Prostate gland (tissue), 2 donors: ENCODE measurements at regions not wholly inside any gene's neighbourhood (a gene's known extent, or its start where the extent isn't known, plus 50 kb on each side); places are given as distances from the start of the nearest gene placed in this dataset.

Source experiments
- DNase-seq: peaks from one replicate; pipeline ENCODE4 v3.0.0-alpha.2; 2019; ENCODE audit warnings: low spot score
- H3K27ac ChIP-seq, 2 donors: fragments of 200-600 bp; sonication (generic); 2 replicates each; pipeline ENCODE4 v1.5.1; 2017 to 2019
- H3K27me3 ChIP-seq: fragments of 200-600 bp; sonication (generic); replicated peaks from 2 replicates; pipeline ENCODE4 v1.5.1; 2019; ENCODE audit not compliant: insufficient read depth
- H3K36me3 ChIP-seq, 2 donors: fragments of 200-600 bp; sonication (generic); 1 replicate in 1 of 2; 2 replicates in 1 of 2; pipeline versions ENCODE4 v1.5.1 to v1.8.1; 2017 to 2019
- H3K4me1 ChIP-seq: fragments of 200-600 bp; sonication (generic); replicated peaks from 2 replicates; pipeline ENCODE4 v1.5.1; 2019
- H3K4me3 ChIP-seq, 2 donors: fragments of 200-600 bp; sonication (generic); 2 replicates each; pipeline ENCODE4 v1.5.1; 2017 to 2019
- H3K9me3 ChIP-seq: fragments of 200-600 bp; sonication (generic); 2 replicates; pipeline ENCODE4 v1.5.1; 2017
- CTCF ChIP-seq, 4 experiments: fragments of 200-600 bp in 2 of 4; fragments of 450-650 bp in 2 of 4; sonication (generic) in 2 of 4; IDR thresholded peaks; 1 replicate in 3 of 4; 2 replicates in 1 of 4; pipeline ENCODE4 v1.5.1; 2016 to 2019; ENCODE audit warnings: antibody characterized with exemption in 4 of 4, mild to moderate bottlenecking in 2 of 4, moderate library complexity in 2 of 4
- POLR2A ChIP-seq: fragments of 450-650 bp; IDR thresholded peaks from one replicate; pipeline ENCODE4 v1.6.1; 2016; ENCODE audit warnings: antibody characterized with exemption, mild to moderate bottlenecking
- POLR2AphosphoS5 ChIP-seq: sonication (generic); formaldehyde crosslinking; IDR thresholded peaks from one replicate; pipeline ENCODE4 v1.6.1; 2017; ENCODE audit warnings: antibody characterized with exemption
- WGBS: methylation state at CpG from one replicate; pipeline ENCODE4 v1.1.5; 2018; 5-methylcytosine and 5-hydroxymethylcytosine counted together
- intact Hi-C: fragments of 100-400 bp; cut with DNase I; formaldehyde crosslinking; loops from one replicate; pipeline ENCODE4 v1.14.2; 2022

- no peak overlapping the region for H3K27ac ChIP-seq
- H3K27me3 ChIP-seq, result no peaks in the 10 kb centered on the region
- DNase-seq, result no peak
- 59% methylated on average over 2 of the region's 2 CpGs for WGBS
- no peak overlapping the region for H3K4me3 ChIP-seq
- no peaks in the 10 kb centered on the region for H3K9me3 ChIP-seq
- no peaks in the 10 kb centered on the region for H3K4me1 ChIP-seq
- intact Hi-C loops, result no loop called here
- no peaks in the 10 kb centered on the region for H3K36me3 ChIP-seq
- TF ChIP-seq POLR2AphosphoS5 (no peak), POLR2A (no peak), CTCF (IDR thresholded peaks at IDR 0.05) (no peak)
These were observed 1072.8 kb downstream of the TMEM121 start for GRCh38 chr14:106599209-106599608.

- intact Hi-C loops, result no loop called here
- TF ChIP-seq POLR2AphosphoS5, result no peak
- TF ChIP-seq POLR2A, result no peak
- no peak for TF ChIP-seq CTCF (IDR thresholded peaks at IDR 0.05)
These were observed 1079.4 kb downstream of the TMEM121 start for GRCh38 chr14:106605548-106606448.

GRCh38 chr14:106606936-106607335 is 1080.6 kb downstream of the TMEM121 start:
- Histone ChIP-seq H3K9me3 (no peaks in the 10 kb centered on the region), H3K27ac (no peak overlapping the region), H3K4me1 (no peaks in the 10 kb centered on the region), H3K36me3 (no peaks in the 10 kb centered on the region), H3K4me3 (no peak overlapping the region), H3K27me3 (no peaks in the 10 kb centered on the region)
- no peak for DNase-seq
- intact Hi-C loops, result no loop called here
- TF ChIP-seq POLR2A, result no peak
- TF ChIP-seq CTCF (IDR thresholded peaks at IDR 0.05), result no peak
- no peak for TF ChIP-seq POLR2AphosphoS5
- 61% methylated on average over 2 of the region's 2 CpGs for WGBS

More at GRCh38 chr14:106605548-106606448, 1079.4 kb downstream of the TMEM121 start:
- H3K9me3 ChIP-seq, result no peaks in the 10 kb centered on the region
- H3K4me1 ChIP-seq, result no peaks in the 10 kb centered on the region
- H3K4me3 ChIP-seq, result no peak overlapping the region
- no peaks in the 10 kb centered on the region for H3K36me3 ChIP-seq
- no peak for DNase-seq
- no peaks in the 10 kb centered on the region for H3K27me3 ChIP-seq
- 60% methylated on average over 27 of the region's 27 CpGs for WGBS
- no peak overlapping the region for H3K27ac ChIP-seq

- Histone ChIP-seq H3K4me3 (no peak overlapping the region), H3K4me1 (no peaks in the 10 kb centered on the region), H3K9me3 (no peaks in the 10 kb centered on the region), H3K27ac (no peak overlapping the region), H3K27me3 (no peaks in the 10 kb centered on the region), H3K36me3 (no peaks in the 10 kb centered on the region)
- DNase-seq, result no peak
- no peak for TF ChIP-seq POLR2A
- no peak for TF ChIP-seq CTCF (IDR thresholded peaks at IDR 0.05)
- TF ChIP-seq POLR2AphosphoS5, result no peak
- intact Hi-C loops, result no loop called here
- 62% methylated on average over 4 of the region's 4 CpGs for WGBS
These were observed 1084.3 kb downstream of the TMEM121 start for GRCh38 chr14:106610691-106611090.

GRCh38 chr14:106613256-106613655 is 1086.9 kb downstream of the TMEM121 start:
- DNase-seq, result no peak
- intact Hi-C loops, result no loop called here
- WGBS, result 48% methylated on average over 4 of the region's 4 CpGs
- no peaks in the 10 kb centered on the region for H3K27me3 ChIP-seq
- no peak overlapping the region for H3K27ac ChIP-seq
- no peak for TF ChIP-seq POLR2A
- no peak for TF ChIP-seq POLR2AphosphoS5
- no peak for TF ChIP-seq CTCF (IDR thresholded peaks at IDR 0.05)
- no peaks in the 10 kb centered on the region for H3K4me1 ChIP-seq
- H3K9me3 ChIP-seq, result no peaks in the 10 kb centered on the region
- no peaks in the 10 kb centered on the region for H3K36me3 ChIP-seq
- H3K4me3 ChIP-seq, result no peak overlapping the region
